Activated CD4-positive, alpha-beta T cell treated with anti-CD3 and anti-CD28 coated beads, Interleukin-2, Interleukin-6, amounts not matched to agents 100 ng/mL and 50 ng/mL, durations not matched to agents 16 hours and 8 hours (primary cell): ENCODE measurements at regions not wholly inside any gene's neighbourhood (a gene's known extent, or its start where the extent isn't known, plus 50 kb on each side); places are given as distances from the start of the nearest gene placed in this dataset.
"Not testable (repeated sequence)": the region's sequence is repeated elsewhere in the genome, so short reads cannot be mapped to it uniquely, and the experiment has no call there.

Experiments
- DNase-seq: peaks from one replicate; pipeline ENCODE4 v3.0.0-alpha.2; 2020

DNA sequence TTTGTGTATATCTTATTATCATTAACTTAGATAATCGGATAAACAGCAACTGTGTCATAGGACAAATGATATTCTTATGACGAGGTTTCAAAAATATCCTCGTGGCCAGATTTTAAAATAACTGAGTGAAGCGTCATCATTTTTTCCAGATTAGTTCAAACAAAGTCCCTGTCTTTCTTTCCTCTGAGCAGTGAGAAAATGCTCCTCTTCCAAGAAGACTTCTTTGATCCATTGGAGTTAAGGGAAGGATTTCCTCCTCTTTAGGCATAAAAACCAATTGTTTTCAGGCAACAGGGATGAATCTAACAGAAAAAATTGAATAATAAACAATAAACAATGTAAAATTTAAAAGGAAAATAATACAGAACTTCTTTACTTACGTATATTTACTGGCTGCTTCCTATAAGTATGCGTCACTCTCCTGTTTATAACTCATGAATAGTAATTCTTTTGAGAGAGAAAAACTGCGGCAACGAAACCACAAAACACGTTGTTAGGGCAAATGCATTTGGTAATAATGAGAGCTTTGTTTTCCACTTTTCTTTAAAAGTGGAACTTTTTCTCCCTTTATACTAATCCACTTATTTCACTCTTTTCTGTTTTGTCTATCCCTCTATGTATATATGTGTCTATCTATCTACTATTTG lies 419.4 kb upstream of the ONECUT1 start:
- no peak for DNase-seq

DNA sequence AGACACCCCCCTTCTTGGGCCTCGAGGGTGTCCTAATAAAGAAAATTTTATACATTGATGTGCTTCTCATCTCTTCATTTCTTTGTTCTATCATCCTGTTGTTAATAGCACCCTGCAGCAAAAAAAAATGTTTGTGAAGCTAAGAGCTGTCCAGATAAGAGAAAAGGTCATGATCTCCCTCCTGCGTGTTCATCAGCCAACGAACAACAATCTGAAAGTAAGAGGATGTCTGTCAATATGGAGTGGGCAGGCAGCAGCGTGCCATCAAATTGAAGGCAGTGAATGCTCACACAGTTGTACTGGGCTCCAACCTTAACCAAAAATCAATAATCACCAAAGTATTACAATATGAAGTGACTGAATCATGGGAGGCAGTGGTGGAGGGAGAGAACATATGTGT lies 418.6 kb upstream of the ONECUT1 start:
- DNase-seq = no peak

DNA sequence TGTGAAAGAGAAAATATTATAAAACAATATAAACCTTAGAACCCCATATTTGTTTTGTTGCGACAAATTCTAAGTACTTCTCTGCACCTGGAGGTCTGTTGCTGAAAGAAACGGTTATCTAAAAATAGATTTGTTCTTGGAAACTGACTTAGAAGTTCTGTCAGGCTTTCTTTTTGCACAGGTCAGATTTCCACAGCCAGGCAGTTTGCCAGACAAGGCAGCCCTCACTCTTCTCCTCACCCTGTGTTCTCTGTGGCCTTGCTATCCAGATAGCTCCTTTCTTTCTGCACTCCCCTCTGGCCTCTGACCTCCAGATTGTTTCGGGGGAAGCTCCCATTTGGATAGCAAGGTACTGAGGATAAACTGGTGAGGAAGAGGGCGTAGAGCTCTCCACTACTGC lies 413.3 kb upstream of the ONECUT1 start:
- DNase-seq = no peak

DNA sequence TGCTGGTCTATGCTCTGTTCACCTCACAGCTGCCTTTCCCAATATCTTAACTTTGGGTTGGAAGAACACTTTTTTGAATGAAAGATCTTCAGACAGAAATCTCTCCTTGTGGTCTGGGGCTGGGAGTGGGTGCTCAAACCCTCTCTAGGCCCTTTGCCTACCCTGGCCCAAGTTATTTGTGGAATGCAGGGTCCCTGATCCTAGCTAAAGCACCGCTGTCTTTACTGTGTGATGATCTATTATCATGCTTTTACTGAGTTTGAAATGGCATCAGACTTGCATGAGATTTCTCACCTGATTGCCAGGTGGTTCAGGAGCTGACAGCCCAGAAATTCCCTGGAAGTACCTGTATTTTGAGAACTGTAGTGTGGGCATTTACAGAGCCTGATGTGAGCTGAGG lies 412.7 kb upstream of the ONECUT1 start:
- DNase-seq = no peak

DNA sequence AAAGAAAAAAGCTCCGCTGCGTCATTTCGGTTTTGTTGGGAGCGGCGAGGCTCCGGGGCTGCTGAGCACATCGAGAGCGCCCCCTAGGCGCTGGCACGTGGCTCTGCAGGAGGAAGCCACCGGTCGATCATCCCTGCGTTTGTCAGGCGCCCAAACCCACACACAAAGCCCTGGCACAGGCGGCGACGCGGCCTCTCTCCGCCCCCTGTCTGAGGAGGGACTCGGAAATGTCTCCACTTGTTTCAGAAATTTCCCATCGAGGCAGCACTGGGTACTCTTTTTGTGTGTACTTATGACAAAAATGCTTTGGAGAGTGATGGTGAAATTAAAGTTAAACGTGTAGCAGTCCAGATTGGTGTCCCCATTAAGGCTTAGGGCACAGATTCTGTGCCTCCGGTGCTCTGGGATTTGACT lies 407.3 kb upstream of the ONECUT1 start:
- DNase-seq = peak; percentile 70

DNA sequence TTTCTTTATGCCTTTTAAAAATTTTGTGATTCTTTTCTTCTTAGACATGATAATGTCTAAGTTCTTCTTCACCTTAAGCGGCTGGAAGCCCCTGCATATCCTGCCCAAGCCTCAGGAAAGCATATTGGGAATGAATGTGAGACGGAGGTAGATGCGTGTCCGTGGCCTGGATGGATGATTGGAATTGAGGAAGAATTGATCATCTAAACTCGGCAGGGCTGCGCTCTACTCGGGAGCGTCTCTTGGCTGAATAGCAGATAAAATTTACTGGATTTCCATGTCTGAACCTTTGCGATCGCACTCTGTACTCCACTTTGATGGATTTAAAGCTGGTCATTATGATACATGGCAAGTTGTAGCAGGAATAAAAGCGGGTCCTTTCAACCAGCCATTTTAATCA lies 406.7 kb upstream of the ONECUT1 start:
- no peak for DNase-seq

DNA sequence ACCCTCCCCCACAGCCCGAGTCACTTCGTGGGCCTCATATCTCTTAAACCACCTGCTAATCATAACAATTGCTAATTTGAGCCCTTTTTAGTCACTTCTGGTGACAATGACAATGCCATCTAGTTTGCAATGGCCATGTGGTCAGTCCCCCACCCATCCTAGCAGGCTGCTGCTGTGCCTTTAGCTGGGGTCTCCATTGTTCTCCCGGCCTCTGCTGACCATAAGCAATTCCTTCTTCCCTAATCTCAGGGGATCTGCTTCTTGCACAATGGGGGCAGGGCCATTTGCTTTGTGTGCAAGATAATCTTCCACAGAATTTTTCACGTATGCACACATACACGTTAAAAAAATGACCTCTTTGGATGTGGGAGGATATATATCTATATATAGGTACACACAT lies 406.1 kb upstream of the ONECUT1 start:
- no peak for DNase-seq

DNA sequence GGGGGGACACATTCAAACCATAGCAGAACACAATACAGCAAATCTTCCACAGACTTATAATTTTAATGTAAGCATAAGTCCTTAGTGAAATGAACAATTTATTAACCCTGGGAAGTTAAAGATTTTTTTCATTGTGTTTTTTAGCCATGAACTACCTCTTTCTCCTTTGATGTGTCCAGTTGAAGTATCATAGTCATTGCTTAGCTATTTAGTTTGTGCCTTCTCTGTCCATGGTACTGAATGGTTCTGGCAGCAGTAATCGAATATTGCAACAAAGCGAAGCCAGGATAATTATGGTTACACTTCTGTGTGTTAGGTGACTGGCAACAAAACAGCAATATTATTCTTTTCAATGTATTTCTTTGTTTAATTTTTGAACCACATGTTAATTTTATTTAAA lies 403.0 kb upstream of the ONECUT1 start:
- peak; percentile 11 for DNase-seq

DNA sequence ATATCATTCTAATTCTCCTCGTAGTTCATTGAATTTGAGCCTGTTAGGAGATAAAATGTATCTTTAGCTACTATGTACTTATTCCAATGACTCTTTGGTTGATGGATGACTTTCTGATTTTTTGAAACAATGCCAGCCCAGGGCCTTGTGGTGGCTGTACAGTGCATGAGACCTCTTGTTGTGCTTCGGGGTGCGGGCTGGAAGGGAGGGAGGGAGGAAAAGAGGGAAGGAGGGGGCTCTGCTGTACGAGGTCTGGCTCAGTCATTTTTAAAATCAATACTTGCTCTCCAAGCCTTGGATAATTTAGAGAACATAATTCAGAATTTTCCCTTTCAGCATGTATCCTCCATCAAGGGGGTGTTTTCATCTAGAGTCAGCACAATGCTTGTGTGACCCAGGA lies 399.7 kb upstream of the ONECUT1 start:
- no peak for DNase-seq

DNA sequence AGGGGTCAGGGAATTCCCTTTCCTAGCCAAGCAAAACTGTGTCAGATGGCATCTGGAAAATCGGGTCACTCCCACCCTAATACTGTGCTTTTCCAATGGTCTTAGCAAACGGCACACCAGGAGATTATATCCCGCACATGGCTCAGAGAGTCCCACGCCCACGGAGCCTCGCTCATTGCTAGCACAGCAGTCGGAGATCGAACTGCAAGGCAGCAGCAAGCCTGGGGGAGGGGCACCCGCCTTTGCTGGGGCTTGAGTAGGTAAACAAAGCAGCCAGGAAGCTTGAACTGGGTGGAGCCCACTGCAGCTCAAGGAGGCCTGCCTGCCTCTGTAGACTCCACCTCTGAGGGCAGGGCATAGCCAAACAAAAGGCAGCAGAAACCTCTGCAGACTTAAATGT lies 393.3 kb upstream of the ONECUT1 start:
- DNase-seq = not testable (repeated sequence)

DNA sequence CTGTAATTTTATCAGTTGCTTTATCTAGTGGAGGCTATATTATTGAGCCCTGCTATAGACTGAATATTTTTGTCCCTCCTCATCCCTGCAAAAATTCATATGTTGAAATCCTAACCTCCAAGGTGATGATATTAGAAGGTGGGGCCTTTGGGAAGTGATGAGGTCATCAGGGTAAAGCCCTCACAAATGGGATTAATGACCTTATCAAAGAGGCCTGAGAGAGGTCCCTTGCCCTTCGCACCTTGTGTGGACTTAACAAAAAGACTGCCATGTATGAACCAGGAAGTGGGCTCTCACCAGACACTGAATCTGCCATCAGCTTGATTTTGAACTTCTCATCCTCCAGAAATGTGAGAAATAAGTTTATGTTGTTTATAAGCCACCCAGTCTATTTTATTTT lies 381.4 kb upstream of the ONECUT1 start:
- no peak for DNase-seq

DNA sequence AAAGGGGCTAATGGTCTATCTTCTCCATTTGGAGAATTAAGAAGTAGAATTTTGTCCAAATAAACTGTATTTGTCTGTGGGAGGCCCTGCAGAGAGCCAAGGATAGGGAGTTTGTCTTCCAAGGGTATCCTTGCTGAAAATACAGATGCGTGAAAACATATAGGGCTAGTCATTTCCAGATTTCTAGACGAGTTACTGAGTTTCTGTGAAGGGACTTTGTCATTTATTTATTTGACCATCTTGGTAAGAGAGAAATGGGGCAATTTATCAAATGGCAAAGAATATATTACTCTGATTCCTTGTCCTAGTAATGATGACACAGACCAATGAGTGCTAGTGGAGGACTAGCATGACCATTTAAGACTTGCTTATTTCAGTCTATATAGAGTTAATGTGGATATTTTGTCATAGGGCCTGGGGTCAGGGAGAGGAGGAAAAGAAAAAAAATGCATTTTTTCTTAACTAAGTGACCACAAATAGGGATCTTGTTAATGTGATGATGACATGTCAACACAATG lies 376.6 kb upstream of the ONECUT1 start:
- no peak for DNase-seq

DNA sequence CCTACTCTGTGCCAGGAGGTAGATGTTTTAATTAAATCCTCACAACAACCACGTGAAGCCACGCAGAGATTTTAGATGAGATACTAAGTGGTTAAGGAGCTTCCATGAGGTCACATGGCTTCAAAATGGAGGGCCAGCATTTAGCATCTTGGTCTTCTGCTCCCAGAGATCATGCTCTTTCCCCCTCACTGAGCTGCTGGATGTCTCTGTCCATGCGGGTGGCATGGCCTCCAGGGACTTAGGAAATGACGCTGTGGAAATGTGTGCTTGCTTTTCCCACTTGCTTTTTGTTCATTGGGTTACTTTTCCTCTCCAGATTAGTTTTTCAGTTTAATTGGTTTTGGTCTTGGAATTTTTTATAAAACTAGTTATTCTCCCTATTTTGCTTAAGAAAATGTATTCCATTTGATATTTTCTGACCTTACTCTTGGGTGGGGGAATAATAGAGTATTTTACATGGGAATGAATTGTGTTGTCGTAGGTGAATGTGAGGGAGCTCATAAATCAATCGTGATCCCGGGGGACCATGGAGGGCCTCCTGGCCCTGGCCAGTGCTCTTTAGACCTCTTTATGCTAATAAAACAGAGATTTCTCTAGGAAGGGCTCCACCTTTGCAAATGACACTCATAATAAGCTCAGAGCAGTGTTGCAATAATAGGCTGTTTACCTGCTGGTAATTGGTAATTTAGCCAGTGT lies 376.0 kb upstream of the ONECUT1 start:
- DNase-seq = no peak

DNA sequence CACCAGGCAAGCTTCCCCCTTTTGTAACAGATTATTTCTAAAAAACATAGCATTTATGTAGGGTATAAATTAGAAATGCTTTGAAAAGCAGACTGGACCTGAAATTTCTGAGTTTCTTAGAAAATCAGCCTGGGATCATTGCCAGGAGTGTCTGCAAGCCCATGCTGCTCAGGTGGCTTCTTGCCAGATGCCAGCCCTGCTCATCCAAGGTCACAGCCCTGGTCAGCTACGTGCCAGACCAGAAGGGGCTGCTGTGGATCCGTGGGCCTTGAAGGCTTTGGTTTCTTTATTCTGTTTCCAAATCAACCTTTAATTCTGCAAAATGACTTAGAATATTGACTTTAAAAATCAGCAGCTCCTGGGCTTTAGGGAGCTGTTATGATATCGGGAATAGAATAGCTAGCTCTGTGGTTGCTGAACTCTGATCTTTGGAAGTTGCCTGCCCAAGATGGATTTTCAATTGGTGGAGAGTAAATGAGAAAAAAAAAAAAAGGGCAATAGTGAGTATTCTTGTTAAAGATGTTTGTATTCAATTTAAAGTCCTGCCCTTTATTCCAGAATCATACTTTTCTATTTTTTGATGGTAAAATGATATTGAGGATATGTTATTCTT lies 370.1 kb upstream of the ONECUT1 start:
- no peak for DNase-seq

DNA sequence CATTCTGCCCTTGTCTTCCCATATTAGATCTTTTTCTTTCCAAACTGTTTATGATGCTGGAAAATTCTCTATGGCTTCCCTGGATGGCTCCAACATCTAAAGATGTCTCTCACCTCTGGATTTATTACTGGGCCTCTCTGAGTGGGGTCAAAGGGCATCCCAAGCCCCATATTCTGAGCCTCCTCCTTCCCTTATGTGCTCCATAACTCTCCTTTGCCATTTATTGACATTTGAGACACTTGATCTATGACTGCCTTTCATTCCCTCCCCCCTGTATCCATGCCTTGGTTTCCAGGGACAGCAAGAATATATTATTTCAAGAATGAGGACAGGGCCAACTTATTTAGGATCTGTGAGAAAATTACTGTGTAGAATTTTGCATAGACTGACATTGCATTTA lies 369.3 kb upstream of the ONECUT1 start:
- DNase-seq = no peak

DNA sequence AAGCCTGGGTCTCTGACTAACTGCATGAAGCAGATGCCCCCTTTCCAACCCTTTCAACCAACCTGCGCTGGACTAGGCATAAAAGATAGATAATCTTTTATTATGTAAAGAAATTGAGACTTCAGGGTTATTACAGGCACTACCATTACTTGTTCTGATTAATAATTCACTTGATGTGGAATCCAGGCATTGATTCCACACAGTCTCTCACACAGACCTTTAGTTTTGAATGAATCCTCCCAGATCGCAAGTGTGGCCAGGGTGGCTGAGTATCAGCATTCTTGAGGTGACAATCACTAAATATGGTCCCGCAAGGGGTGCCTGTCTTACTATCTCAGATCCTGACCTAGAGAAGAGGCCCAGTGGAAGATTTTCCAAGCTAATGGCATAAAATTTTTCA lies 368.9 kb upstream of the ONECUT1 start:
- no peak for DNase-seq

DNA sequence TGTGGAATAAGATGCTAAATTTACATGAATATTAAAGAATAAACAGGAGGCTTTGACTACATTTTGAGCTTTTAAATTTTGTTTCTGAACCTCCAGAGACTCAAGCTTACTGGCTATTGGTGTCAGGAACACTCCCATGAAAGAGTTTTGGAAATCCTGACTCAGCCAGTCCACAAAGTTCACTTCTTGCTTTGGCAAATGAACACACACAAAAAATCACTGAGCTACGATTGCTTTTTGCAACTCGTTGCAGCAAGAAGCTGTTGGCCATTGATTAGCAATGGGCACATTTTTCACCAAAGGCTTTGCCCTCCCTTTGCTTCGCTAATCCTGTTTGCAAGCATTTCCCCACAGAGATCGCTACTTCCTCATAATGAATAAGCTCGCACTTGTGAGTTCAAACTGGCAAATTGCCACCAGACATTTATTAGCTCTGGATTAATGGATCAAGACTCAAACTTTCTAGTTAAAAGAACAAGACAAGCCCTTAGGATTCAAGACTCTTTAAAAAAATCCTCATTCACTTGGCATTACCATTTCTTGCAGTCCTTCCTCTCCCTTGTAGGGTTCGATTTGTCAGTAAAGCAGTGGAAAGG lies 343.2 kb upstream of the ONECUT1 start:
- no peak for DNase-seq

DNA sequence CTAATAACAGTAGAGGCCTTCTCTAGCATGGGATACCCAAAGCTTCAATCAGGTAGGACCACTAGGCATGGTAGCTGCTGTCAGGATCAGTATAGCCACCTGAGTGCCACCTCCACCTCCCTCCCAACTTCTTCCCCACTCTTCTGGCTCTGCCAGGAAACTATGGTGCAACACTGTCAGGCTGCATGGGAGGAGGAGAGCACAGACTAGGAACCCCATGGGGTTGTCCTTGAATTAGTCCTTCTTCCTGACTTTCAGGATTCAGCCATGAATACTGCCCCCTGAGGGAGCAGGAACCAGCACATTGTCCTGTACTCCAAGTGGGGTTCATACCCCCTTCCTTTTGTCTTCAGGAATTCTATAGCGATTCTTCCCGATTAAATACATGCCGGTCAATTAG lies 340.8 kb upstream of the ONECUT1 start:
- DNase-seq = no peak

DNA sequence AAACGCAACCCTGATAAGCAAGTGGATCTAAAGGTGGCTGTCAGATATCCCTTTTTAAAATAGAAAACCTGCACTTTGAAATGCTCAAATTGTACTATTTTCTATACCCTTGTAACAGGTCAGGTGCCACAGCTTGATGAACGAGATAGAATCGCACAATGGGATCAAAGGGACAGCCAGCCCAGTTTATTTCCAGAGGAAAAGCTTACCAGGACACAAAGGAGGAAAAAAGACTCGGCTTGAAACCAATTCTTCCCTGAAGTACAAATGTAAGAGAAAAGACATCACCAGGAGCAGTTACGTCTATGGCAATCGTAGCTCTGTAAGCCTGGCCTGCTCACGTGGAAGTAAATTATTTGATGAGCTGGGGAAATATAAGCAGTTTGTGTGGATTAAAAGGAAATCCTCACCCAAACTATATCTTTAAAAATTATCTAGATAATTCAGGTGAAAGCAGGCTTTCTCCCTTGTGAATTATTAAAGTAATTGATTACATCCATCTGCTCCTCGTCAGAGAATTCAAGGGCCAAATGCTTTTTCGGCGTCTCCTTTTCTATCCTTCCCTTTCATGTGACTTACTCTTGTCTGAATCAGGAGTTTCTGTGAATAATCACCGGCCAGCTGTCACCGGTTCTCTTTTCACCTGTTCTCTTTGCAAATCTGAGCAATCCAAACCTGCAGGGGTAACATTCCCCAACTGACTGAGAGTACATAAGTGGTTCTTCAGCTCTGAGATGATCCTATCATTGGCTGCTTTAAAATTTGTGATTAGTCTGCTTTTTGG lies 339.2 kb upstream of the ONECUT1 start:
- DNase-seq = no peak

DNA sequence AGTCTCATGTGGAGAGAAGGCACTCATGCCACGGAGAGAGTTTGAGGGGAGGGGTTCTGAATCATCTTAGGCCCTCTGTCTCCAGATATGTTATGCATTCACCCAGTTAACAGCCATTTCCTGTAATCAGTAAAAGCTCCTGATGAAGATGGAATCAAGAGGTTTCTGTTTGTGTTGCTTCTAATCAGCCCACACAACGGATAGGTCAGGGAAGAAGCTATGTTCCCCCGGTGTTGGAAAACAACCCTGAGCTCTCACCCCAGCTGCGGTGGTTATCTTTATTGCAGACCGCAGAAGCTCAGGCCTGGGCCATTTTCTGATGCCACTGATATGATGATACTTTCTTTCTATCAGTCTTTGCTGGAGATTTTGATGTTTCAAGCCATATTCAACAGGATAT lies 338.5 kb upstream of the ONECUT1 start:
- DNase-seq = no peak

DNA sequence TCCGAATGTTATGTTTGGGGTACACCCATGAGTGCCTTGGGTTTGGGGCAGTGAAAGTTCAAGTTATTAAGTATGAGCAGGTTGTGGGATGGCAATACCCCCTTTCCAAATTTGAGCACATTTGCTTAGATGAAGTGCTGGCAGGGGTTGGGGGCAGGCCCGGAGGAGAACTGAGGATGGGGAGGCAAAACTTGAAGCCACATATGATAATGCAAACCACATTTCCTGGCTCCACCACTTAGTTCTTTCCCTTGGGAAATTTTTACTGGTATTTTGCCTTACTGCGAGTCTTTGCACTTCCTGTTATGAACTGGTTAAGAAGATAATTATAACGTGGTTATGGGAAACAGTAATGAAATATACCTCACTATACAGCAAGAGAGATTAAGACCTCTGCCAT lies 336.0 kb upstream of the ONECUT1 start:
- no peak for DNase-seq

DNA sequence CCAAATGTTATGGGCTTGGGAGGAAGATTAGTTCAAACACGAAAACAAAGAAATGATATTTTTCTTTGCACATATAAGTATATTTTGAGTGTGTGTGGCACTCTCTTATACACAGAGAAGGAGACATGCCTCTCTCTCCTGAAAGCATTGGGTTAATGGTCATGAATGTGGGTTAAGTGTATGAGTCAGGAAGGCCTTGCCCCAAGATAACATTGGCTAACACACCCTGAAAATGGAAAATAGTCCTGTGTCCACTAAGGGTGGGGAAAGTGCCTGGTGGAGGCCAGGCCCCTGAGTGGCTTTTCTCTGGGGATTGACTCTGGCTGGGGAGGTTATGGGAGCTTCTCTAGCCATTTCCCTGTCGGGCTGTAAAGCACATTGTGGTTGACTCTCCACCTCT lies 332.7 kb upstream of the ONECUT1 start:
- DNase-seq = no peak

DNA sequence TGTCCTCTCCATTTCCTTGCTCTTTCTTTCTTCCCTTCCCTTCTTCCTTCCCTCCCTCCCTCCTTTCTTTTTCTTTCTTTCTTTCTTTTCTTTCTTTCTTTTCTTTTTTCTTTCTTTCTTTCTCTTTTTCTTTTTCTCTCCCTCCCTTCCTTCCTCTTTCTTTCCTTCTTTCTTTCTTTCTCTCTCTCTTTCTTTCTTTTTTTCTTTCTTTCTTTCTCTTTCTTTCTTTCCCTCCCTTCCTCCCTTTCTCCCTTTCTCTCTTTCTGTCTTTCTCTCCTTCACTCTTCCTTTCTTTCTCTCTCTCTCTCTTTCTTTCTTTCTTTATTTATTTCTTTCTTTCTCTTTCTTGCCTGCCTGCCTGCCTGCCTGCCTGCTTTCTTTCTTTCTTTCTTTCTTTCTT lies 326.8 kb upstream of the ONECUT1 start:
- DNase-seq = not testable (repeated sequence)
